ENCODE measurements at regions not wholly inside any gene's neighbourhood (a gene's known extent, or its start where the extent isn't known, plus 50 kb on each side); places are given as distances from the start of the nearest gene placed in this dataset.

DNA sequence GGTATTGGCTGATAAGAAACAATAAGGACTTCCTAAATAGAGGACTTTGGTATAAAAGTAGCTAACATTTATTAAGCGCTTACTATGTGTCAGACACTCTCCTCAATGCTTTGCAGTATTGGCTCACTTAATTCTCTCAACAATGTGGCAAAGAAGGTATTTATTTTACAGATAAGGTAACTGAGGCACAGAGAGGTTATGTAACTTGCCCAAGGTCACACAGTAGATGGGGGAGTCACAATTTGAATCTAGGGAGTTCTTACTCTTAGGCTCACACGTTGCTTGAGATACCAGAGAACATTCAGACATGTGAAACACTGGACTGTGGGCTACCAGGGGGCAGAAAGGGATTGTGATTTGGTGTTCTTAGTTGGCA is 60.8 kb upstream of the GPR158 start:
- Histone ChIP-seq H3K4me1 (ENCODE audit: control insufficient read depth, insufficient read depth, low read length) (peaks cover 2% of the 10 kb centered on the region), H3K27me3 (ENCODE audit: control insufficient read depth in 1 of 2, insufficient read depth in 2 of 2, low read length in 2 of 2) (peaks cover 0 to 3% of the 10 kb centered on the region in 2 donors), H3K9me3 (ENCODE audit: control insufficient read depth in 2 of 2, low read length in 2 of 2) (no peaks in the 10 kb centered on the region), H3K4me3 (ENCODE audit: low read length in 2 of 2) (no peak overlapping the region), H3K27ac (ENCODE audit: low read length) (no peak overlapping the region), H3K36me3 (ENCODE audit: control insufficient read depth in 2 of 2, insufficient read depth in 2 of 2, low read length in 2 of 2) (no peaks in the 10 kb centered on the region), H3K9ac (ENCODE audit: low read length in 2 of 2) (no peak overlapping the region)

DNA sequence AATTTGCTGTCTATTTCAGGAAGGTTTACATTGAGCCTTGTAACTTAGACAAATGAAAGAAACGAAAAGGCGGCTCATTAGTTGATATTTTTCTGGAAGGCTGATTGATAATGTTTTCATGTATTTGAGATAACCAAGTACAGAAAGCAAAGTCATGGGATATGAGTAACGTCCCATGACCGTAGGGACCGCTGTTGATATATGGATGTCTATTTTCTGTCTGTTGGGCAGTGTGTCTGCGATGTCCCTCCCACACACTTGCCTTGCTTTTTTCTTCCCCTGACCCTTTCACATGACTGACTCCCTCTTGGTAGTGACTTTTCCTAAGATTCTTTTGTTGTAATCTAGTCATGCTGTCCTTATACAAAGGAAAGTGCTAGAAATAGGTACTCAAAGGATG is 57.0 kb upstream of the GPR158 start:
- H3K4me3 ChIP-seq (ENCODE audit: low read length in 2 of 2) = no peak overlapping the region
- no peaks in the 10 kb centered on the region for H3K9me3 ChIP-seq (ENCODE audit: control insufficient read depth in 2 of 2, low read length in 2 of 2)
- H3K27me3 ChIP-seq (ENCODE audit: control insufficient read depth in 1 of 2, insufficient read depth in 2 of 2, low read length in 2 of 2) = peaks cover 0 to 3% of the 10 kb centered on the region in 2 donors
- H3K4me1 ChIP-seq (ENCODE audit: control insufficient read depth, insufficient read depth, low read length) = peaks cover 2% of the 10 kb centered on the region
- H3K27ac ChIP-seq (ENCODE audit: low read length) = no peak overlapping the region
- H3K9ac ChIP-seq (ENCODE audit: low read length in 2 of 2) = no peak overlapping the region
- no peaks in the 10 kb centered on the region for H3K36me3 ChIP-seq (ENCODE audit: control insufficient read depth in 2 of 2, insufficient read depth in 2 of 2, low read length in 2 of 2)

DNA sequence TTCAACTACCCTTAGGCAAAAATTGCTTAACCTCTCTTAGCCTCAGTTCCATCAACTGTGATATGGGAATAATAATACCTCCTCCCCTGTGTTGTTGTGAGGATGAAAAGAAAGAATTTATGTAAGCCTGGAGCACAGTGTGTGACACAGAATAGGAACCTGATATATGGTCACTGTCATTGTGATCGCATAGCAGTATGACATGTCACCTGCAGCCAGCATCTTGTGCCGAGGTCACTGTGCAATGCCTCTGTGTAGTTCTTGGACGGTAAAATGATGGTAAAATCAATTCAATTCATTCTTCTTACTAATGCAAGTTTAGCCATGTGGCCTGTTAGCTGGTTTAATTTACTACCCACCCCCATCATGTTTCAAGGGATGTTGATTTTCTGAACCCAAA is 54.6 kb upstream of the GPR158 start:
- H3K27ac ChIP-seq (ENCODE audit: low read length) = no peak overlapping the region
- H3K4me3 ChIP-seq (ENCODE audit: low read length in 2 of 2) = no peak overlapping the region
- peaks cover 0 to 3% of the 10 kb centered on the region in 2 donors for H3K27me3 ChIP-seq (ENCODE audit: control insufficient read depth in 1 of 2, insufficient read depth in 2 of 2, low read length in 2 of 2)
- H3K36me3 ChIP-seq (ENCODE audit: control insufficient read depth in 2 of 2, insufficient read depth in 2 of 2, low read length in 2 of 2) = no peaks in the 10 kb centered on the region
- no peaks in the 10 kb centered on the region for H3K9me3 ChIP-seq (ENCODE audit: control insufficient read depth in 2 of 2, low read length in 2 of 2)
- H3K4me1 ChIP-seq (ENCODE audit: control insufficient read depth, insufficient read depth, low read length) = no peaks in the 10 kb centered on the region
- no peak overlapping the region for H3K9ac ChIP-seq (ENCODE audit: low read length in 2 of 2)

Data from stomach smooth muscle (tissue), 2 donors.